Caco-2 (cell line): ENCODE measurements at regions not wholly inside any gene's neighbourhood (a gene's known extent, or its start where the extent isn't known, plus 50 kb on each side); places are given as distances from the start of the nearest gene placed in this dataset.

Source experiments
- BruUV-seq: library from RNA; stranded (reverse); fragments of 400-500 nt; replicated peaks from 2 replicates; lab custom pipeline; 2021; lab: Mats Ljungman, UMichigan
- CTCF ChIA-PET: fragments of 300-600 bp; sonication (Branson Sonifier 250); formaldehyde crosslinking; loops from one replicate; lab custom pipeline; 2022; ENCODE audit warnings: antibody characterized with exemption; lab: Charles Lee
- POLR2A ChIA-PET: fragments of 300-600 bp; sonication (Branson Sonifier 250); formaldehyde crosslinking; loops from one replicate; lab custom pipeline; 2022; ENCODE audit warnings: antibody characterized with exemption; lab: Charles Lee
- DNase-seq, 2 experiments: peaks; one replicate each; pipeline versions ENCODE4 v3.0.0 to v3.0.0-alpha.2; 2020 to 2022
- H3K27me3 ChIP-seq: replicated peaks from 2 replicates; pipeline ENCODE4 v1.6.0; 2011; ENCODE audit warnings: low read length; ENCODE audit not compliant: control insufficient read depth, insufficient read depth
- H3K36me3 ChIP-seq: 2 replicates; pipeline ENCODE4 v1.5.1; 2011; ENCODE audit warnings: low read length; ENCODE audit not compliant: control insufficient read depth, insufficient read depth
- H3K4me1 ChIP-seq: fragments of 250-450 bp; sonication (Bioruptor Pico); 2 replicates; pipeline ENCODE4 v1.5.1; 2020; ENCODE audit warnings: mild to moderate bottlenecking
- H3K4me3 ChIP-seq: 2 replicates; pipeline ENCODE4 v1.5.1; 2011; ENCODE audit warnings: low read depth, mild to moderate bottlenecking, control low read depth, low read length
- H3K9me3 ChIP-seq: fragments of 250-450 bp; sonication (Bioruptor Pico); 2 replicates; pipeline ENCODE4 v1.5.1; 2020; ENCODE audit warnings: mild to moderate bottlenecking, moderate library complexity
- H3K27ac Mint-ChIP-seq: one replicate; pipeline ENCODE4 v1.8.0; 2022; ENCODE audit warnings: mixed read lengths; ENCODE audit not compliant: unreplicated experiment
- H3K27me3 Mint-ChIP-seq: one replicate; pipeline ENCODE4 v1.8.0; 2022; ENCODE audit warnings: mixed read lengths; ENCODE audit not compliant: insufficient read depth, unreplicated experiment
- H3K36me3 Mint-ChIP-seq: one replicate; pipeline ENCODE4 v1.8.0; 2022; ENCODE audit warnings: mild to moderate bottlenecking, mixed read lengths; ENCODE audit not compliant: insufficient read depth, unreplicated experiment
- H3K4me1 Mint-ChIP-seq: one replicate; pipeline ENCODE4 v1.8.0; 2022; ENCODE audit warnings: low read depth, mixed read lengths; ENCODE audit not compliant: unreplicated experiment
- H3K4me3 Mint-ChIP-seq: one replicate; pipeline ENCODE4 v1.8.0; 2022; ENCODE audit warnings: mild to moderate bottlenecking, moderate library complexity, mixed read lengths; ENCODE audit not compliant: unreplicated experiment
- H3K9me3 Mint-ChIP-seq: one replicate; pipeline ENCODE4 v1.8.0; 2022; ENCODE audit warnings: mixed read lengths; ENCODE audit not compliant: unreplicated experiment
- CTCF ChIP-seq, 2 experiments: fragments of 200-600 bp in 1 of 2; IDR thresholded peaks; 1 replicate in 1 of 2; 2 replicates in 1 of 2; pipeline versions ENCODE4 v1.5.1 to v1.8.0; 2011 to 2022; ENCODE audit warnings: antibody characterized with exemption in 1 of 2, control low read depth in 1 of 2, inconsistent platforms in 1 of 2, low read depth in 1 of 2, low read length in 1 of 2, mild to moderate bottlenecking in 1 of 2, moderate library complexity in 1 of 2; ENCODE audit not compliant: insufficient read depth in 1 of 2, severe bottlenecking in 1 of 2, unreplicated experiment in 1 of 2
- intact Hi-C: fragments of 100-400 bp; cut with micrococcal nuclease; formaldehyde crosslinking; loops from one replicate; pipeline ENCODE4 v1.10.0; 2022; ENCODE audit not compliant: unreplicated experiment

DNA sequence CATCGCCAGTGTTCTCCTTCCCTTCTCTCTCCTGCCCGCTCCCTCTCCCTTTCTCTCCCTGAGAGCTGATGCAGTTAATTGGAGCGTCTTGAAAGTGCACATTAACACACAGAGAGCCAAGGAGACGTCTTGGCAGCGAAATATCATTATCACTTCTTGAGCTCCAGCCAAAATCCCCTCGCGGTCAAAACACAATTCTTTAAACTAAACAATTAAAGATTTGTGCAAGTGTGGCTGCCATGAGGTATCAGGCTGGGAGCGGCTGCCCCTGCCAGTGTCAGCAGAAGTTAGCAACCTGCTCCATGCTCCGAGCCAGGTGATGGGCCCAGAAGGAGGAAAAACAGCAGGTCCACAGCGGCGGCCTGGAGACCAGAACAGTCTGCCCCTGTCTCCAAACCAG lies 100.9 kb upstream of the FOXP4 start:
- no TSS peak for BruUV-seq
- CTCF ChIA-PET = interaction anchor here (0.9 kb wide), 1 partner anchor 11 kb away, joined by 4 read pairs; no protein-coding TSS in a partner anchor
- no peaks in the 10 kb centered on the region for H3K36me3 Mint-ChIP-seq
- H3K9me3 ChIP-seq = no peaks in the 10 kb centered on the region
- H3K27me3 ChIP-seq = no peaks in the 10 kb centered on the region
- intact Hi-C loops = no loop called here
- DNase-seq = no peak
- no peaks in the 10 kb centered on the region for H3K4me1 Mint-ChIP-seq
- TF ChIP-seq CTCF (IDR thresholded peaks at IDR 0.05; ENCODE audit: insufficient read depth in 1 of 2, low read depth in 1 of 2, low read length in 1 of 2, severe bottlenecking in 1 of 2, unreplicated experiment in 1 of 2) = no peak
- peaks cover 5% of the 10 kb centered on the region; the same call in 1 of the 2 replicates for H3K4me1 ChIP-seq
- POLR2A ChIA-PET = no interaction called here
- H3K36me3 ChIP-seq = no peaks in the 10 kb centered on the region; the same call in 1 of the 2 replicates
- no peak overlapping the region for H3K4me3 Mint-ChIP-seq
- no peaks in the 10 kb centered on the region for H3K9me3 Mint-ChIP-seq
- H3K4me3 ChIP-seq = no peak overlapping the region
- no peaks in the 10 kb centered on the region for H3K27me3 Mint-ChIP-seq
- H3K27ac Mint-ChIP-seq = no peak overlapping the region

GRCh38 chr6:41446132-41446531 lies 100.0 kb upstream of the FOXP4 start:
- TF ChIP-seq CTCF (IDR thresholded peaks at IDR 0.05; ENCODE audit: insufficient read depth in 1 of 2, low read depth in 1 of 2, low read length in 1 of 2, severe bottlenecking in 1 of 2, unreplicated experiment in 1 of 2) = no peak
- no peak overlapping the region for H3K4me3 Mint-ChIP-seq
- CTCF ChIA-PET = no interaction called here
- intact Hi-C loops = no loop called here
- DNase-seq = no peak
- POLR2A ChIA-PET = no interaction called here
- peaks cover 5% of the 10 kb centered on the region; the same call in 1 of the 2 replicates for H3K4me1 ChIP-seq
- no peaks in the 10 kb centered on the region for H3K27me3 ChIP-seq
- no peaks in the 10 kb centered on the region for H3K36me3 Mint-ChIP-seq
- no TSS peak for BruUV-seq
- H3K27me3 Mint-ChIP-seq = no peaks in the 10 kb centered on the region
- no peak overlapping the region for H3K27ac Mint-ChIP-seq
- no peaks in the 10 kb centered on the region for H3K9me3 Mint-ChIP-seq
- H3K4me1 Mint-ChIP-seq = no peaks in the 10 kb centered on the region
- no peaks in the 10 kb centered on the region for H3K9me3 ChIP-seq
- no peaks in the 10 kb centered on the region; the same call in 1 of the 2 replicates for H3K36me3 ChIP-seq
- no peak overlapping the region for H3K4me3 ChIP-seq

DNA sequence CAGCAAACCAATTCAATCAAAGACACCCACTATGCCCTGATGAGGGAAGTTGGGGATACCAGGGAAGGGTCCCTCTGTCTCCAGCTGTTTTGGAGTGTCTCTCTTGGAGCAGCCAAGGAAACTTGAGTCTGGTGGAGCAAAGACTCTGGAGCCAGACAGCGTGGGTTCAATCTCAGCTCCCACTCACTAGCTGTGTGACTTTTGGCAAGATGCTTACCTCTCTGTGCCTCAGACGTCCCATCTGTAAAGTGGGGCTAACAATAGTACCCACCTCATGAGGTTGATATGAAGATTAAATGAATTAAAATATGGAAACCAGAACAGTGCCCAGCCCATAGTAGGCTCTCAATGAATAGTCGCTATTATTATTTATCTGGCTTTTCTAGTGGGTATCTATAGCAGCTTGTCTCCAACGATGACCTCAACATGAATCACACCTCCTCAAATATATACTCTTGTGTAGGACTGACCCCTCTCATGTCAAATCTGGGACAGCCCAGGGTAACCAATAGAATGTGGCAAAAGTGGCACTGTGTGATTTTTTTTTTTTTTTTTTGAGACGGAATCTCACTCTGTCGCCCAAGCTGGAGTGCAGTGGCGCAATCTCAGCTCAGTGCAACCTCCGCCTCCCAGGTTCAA lies 99.2 kb upstream of the FOXP4 start:
- Mint-ChIP-seq H3K27ac (no peak overlapping the region), H3K36me3 (no peaks in the 10 kb centered on the region), H3K27me3 (no peaks in the 10 kb centered on the region), H3K4me3 (no peak overlapping the region), H3K9me3 (no peaks in the 10 kb centered on the region), H3K4me1 (no peaks in the 10 kb centered on the region)
- Histone ChIP-seq H3K27me3 (no peaks in the 10 kb centered on the region), H3K36me3 (no peaks in the 10 kb centered on the region; the same call in 1 of the 2 replicates), H3K4me3 (no peak overlapping the region), H3K9me3 (no peaks in the 10 kb centered on the region), H3K4me1 (peaks cover 5% of the 10 kb centered on the region; the same call in 1 of the 2 replicates)
- ChIA-PET POLR2A (no interaction called here), CTCF (interaction anchor here (0.7 kb wide), 1 partner anchor 156 kb away, joined by 3 read pairs; no protein-coding TSS in a partner anchor)
- no TSS peak for BruUV-seq
- intact Hi-C loops = no loop called here
- DNase-seq = no peak
- no peak for TF ChIP-seq CTCF (IDR thresholded peaks at IDR 0.05; ENCODE audit: insufficient read depth in 1 of 2, low read depth in 1 of 2, low read length in 1 of 2, severe bottlenecking in 1 of 2, unreplicated experiment in 1 of 2)
